ENCODE measurements at regions not wholly inside any gene's neighbourhood (a gene's known extent, or its start where the extent isn't known, plus 50 kb on each side); places are given as distances from the start of the nearest gene placed in this dataset.

GRCh38 chr21:15932726-15933125, 202.9 kb downstream of the USP25 start:
- Histone ChIP-seq H3K9ac (ENCODE audit: low read depth, low read length) (no peak overlapping the region), H3K4me3 (ENCODE audit: low read length) (no peak overlapping the region), H3K27ac (ENCODE audit: low read length) (no peak overlapping the region), H3K9me3 (ENCODE audit: insufficient read depth, low read depth, low read length) (no peaks in the 10 kb centered on the region), H3K36me3 (ENCODE audit: insufficient read depth, low read depth, low read length) (no peaks in the 10 kb centered on the region), H3K4me1 (ENCODE audit: insufficient read depth, low read length) (no peaks in the 10 kb centered on the region), H3K27me3 (ENCODE audit: insufficient read depth, low read length) (no peaks in the 10 kb centered on the region)

- no peaks in the 10 kb centered on the region for H3K36me3 ChIP-seq (ENCODE audit: insufficient read depth, low read depth, low read length)
- no peak overlapping the region for H3K9ac ChIP-seq (ENCODE audit: low read depth, low read length)
- H3K4me1 ChIP-seq (ENCODE audit: insufficient read depth, low read length), result no peaks in the 10 kb centered on the region
- no peak overlapping the region for H3K4me3 ChIP-seq (ENCODE audit: low read length)
- H3K9me3 ChIP-seq (ENCODE audit: insufficient read depth, low read depth, low read length), result no peaks in the 10 kb centered on the region
- no peaks in the 10 kb centered on the region for H3K27me3 ChIP-seq (ENCODE audit: insufficient read depth, low read length)
- H3K27ac ChIP-seq (ENCODE audit: low read length), result no peak overlapping the region
These were observed 205.7 kb downstream of the USP25 start for GRCh38 chr21:15935530-15935929.

- H3K4me3 ChIP-seq (ENCODE audit: low read length), result no peak overlapping the region
- H3K4me1 ChIP-seq (ENCODE audit: insufficient read depth, low read length), result no peaks in the 10 kb centered on the region
- H3K36me3 ChIP-seq (ENCODE audit: insufficient read depth, low read depth, low read length), result no peaks in the 10 kb centered on the region
- H3K9ac ChIP-seq (ENCODE audit: low read depth, low read length), result no peak overlapping the region
- no peaks in the 10 kb centered on the region for H3K27me3 ChIP-seq (ENCODE audit: insufficient read depth, low read length)
- H3K9me3 ChIP-seq (ENCODE audit: insufficient read depth, low read depth, low read length), result no peaks in the 10 kb centered on the region
- H3K27ac ChIP-seq (ENCODE audit: low read length), result no peak overlapping the region
These were observed 213.4 kb downstream of the USP25 start for GRCh38 chr21:15943009-15943666.

- no peaks in the 10 kb centered on the region for H3K27me3 ChIP-seq (ENCODE audit: insufficient read depth, low read length)
- H3K9me3 ChIP-seq (ENCODE audit: insufficient read depth, low read depth, low read length), result no peaks in the 10 kb centered on the region
- no peak overlapping the region for H3K4me3 ChIP-seq (ENCODE audit: low read length)
- H3K4me1 ChIP-seq (ENCODE audit: insufficient read depth, low read length), result no peaks in the 10 kb centered on the region
- H3K9ac ChIP-seq (ENCODE audit: low read depth, low read length), result no peak overlapping the region
- H3K36me3 ChIP-seq (ENCODE audit: insufficient read depth, low read depth, low read length), result no peaks in the 10 kb centered on the region
- no peak overlapping the region for H3K27ac ChIP-seq (ENCODE audit: low read length)
These were observed 217.9 kb downstream of the USP25 start for GRCh38 chr21:15947677-15948076.

- Histone ChIP-seq H3K9ac (ENCODE audit: low read depth, low read length) (no peak overlapping the region), H3K9me3 (ENCODE audit: insufficient read depth, low read depth, low read length) (peaks cover 16% of the 10 kb centered on the region; the same call in 1 of the 2 replicates), H3K27ac (ENCODE audit: low read length) (no peak overlapping the region), H3K4me1 (ENCODE audit: insufficient read depth, low read length) (no peaks in the 10 kb centered on the region), H3K4me3 (ENCODE audit: low read length) (no peak overlapping the region), H3K36me3 (ENCODE audit: insufficient read depth, low read depth, low read length) (no peaks in the 10 kb centered on the region), H3K27me3 (ENCODE audit: insufficient read depth, low read length) (no peaks in the 10 kb centered on the region)
These were observed 223.9 kb downstream of the USP25 start for GRCh38 chr21:15953551-15954116.

- no peaks in the 10 kb centered on the region for H3K36me3 ChIP-seq (ENCODE audit: insufficient read depth, low read depth, low read length)
- no peaks in the 10 kb centered on the region for H3K9me3 ChIP-seq (ENCODE audit: insufficient read depth, low read depth, low read length)
- no peak overlapping the region for H3K27ac ChIP-seq (ENCODE audit: low read length)
- no peaks in the 10 kb centered on the region for H3K27me3 ChIP-seq (ENCODE audit: insufficient read depth, low read length)
- H3K4me1 ChIP-seq (ENCODE audit: insufficient read depth, low read length), result no peaks in the 10 kb centered on the region
- H3K9ac ChIP-seq (ENCODE audit: low read depth, low read length), result no peak overlapping the region
- no peak overlapping the region for H3K4me3 ChIP-seq (ENCODE audit: low read length)
These were observed 234.6 kb downstream of the USP25 start for GRCh38 chr21:15964236-15964855.

- H3K27me3 ChIP-seq (ENCODE audit: insufficient read depth, low read length), result no peaks in the 10 kb centered on the region
- no peaks in the 10 kb centered on the region for H3K9me3 ChIP-seq (ENCODE audit: insufficient read depth, low read depth, low read length)
These were observed 236.4 kb downstream of the USP25 start for GRCh38 chr21:15966231-15966630.

GRCh38 chr21:15966651-15967050, 236.9 kb downstream of the USP25 start:
- Histone ChIP-seq H3K36me3 (ENCODE audit: insufficient read depth, low read depth, low read length) (no peaks in the 10 kb centered on the region), H3K4me3 (ENCODE audit: low read length) (no peak overlapping the region), H3K4me1 (ENCODE audit: insufficient read depth, low read length) (no peaks in the 10 kb centered on the region), H3K9me3 (ENCODE audit: insufficient read depth, low read depth, low read length) (no peaks in the 10 kb centered on the region), H3K27ac (ENCODE audit: low read length) (no peak overlapping the region), H3K27me3 (ENCODE audit: insufficient read depth, low read length) (no peaks in the 10 kb centered on the region), H3K9ac (ENCODE audit: low read depth, low read length) (no peak overlapping the region)

More at GRCh38 chr21:15966231-15966630, 236.4 kb downstream of the USP25 start:
- no peaks in the 10 kb centered on the region for H3K4me1 ChIP-seq (ENCODE audit: insufficient read depth, low read length)
- no peak overlapping the region for H3K9ac ChIP-seq (ENCODE audit: low read depth, low read length)
- no peak overlapping the region for H3K27ac ChIP-seq (ENCODE audit: low read length)
- no peaks in the 10 kb centered on the region for H3K36me3 ChIP-seq (ENCODE audit: insufficient read depth, low read depth, low read length)
- no peak overlapping the region for H3K4me3 ChIP-seq (ENCODE audit: low read length)

- Histone ChIP-seq H3K9me3 (ENCODE audit: insufficient read depth, low read depth, low read length) (no peaks in the 10 kb centered on the region), H3K9ac (ENCODE audit: low read depth, low read length) (no peak overlapping the region), H3K4me3 (ENCODE audit: low read length) (no peak overlapping the region), H3K4me1 (ENCODE audit: insufficient read depth, low read length) (no peaks in the 10 kb centered on the region), H3K27me3 (ENCODE audit: insufficient read depth, low read length) (no peaks in the 10 kb centered on the region), H3K36me3 (ENCODE audit: insufficient read depth, low read depth, low read length) (no peaks in the 10 kb centered on the region), H3K27ac (ENCODE audit: low read length) (no peak overlapping the region)
These were observed 237.9 kb downstream of the USP25 start for GRCh38 chr21:15967661-15968060.

GRCh38 chr21:15968776-15969310, 239.1 kb downstream of the USP25 start:
- H3K9ac ChIP-seq (ENCODE audit: low read depth, low read length), result no peak overlapping the region
- H3K36me3 ChIP-seq (ENCODE audit: insufficient read depth, low read depth, low read length), result no peaks in the 10 kb centered on the region
- no peaks in the 10 kb centered on the region for H3K4me1 ChIP-seq (ENCODE audit: insufficient read depth, low read length)
- no peak overlapping the region for H3K4me3 ChIP-seq (ENCODE audit: low read length)
- no peaks in the 10 kb centered on the region for H3K9me3 ChIP-seq (ENCODE audit: insufficient read depth, low read depth, low read length)
- H3K27ac ChIP-seq (ENCODE audit: low read length), result no peak overlapping the region
- no peaks in the 10 kb centered on the region for H3K27me3 ChIP-seq (ENCODE audit: insufficient read depth, low read length)

- Histone ChIP-seq H3K4me1 (ENCODE audit: insufficient read depth, low read length) (no peaks in the 10 kb centered on the region), H3K27ac (ENCODE audit: low read length) (no peak overlapping the region), H3K4me3 (ENCODE audit: low read length) (no peak overlapping the region), H3K27me3 (ENCODE audit: insufficient read depth, low read length) (no peaks in the 10 kb centered on the region), H3K36me3 (ENCODE audit: insufficient read depth, low read depth, low read length) (no peaks in the 10 kb centered on the region), H3K9me3 (ENCODE audit: insufficient read depth, low read depth, low read length) (no peaks in the 10 kb centered on the region), H3K9ac (ENCODE audit: low read depth, low read length) (no peak overlapping the region)
These were observed 247.0 kb downstream of the USP25 start for GRCh38 chr21:15976807-15977206.

GRCh38 chr21:15978215-15978738, 248.5 kb downstream of the USP25 start:
- Histone ChIP-seq H3K9ac (ENCODE audit: low read depth, low read length) (no peak overlapping the region), H3K27me3 (ENCODE audit: insufficient read depth, low read length) (no peaks in the 10 kb centered on the region), H3K4me3 (ENCODE audit: low read length) (no peak overlapping the region), H3K27ac (ENCODE audit: low read length) (no peak overlapping the region), H3K4me1 (ENCODE audit: insufficient read depth, low read length) (no peaks in the 10 kb centered on the region), H3K36me3 (ENCODE audit: insufficient read depth, low read depth, low read length) (no peaks in the 10 kb centered on the region), H3K9me3 (ENCODE audit: insufficient read depth, low read depth, low read length) (no peaks in the 10 kb centered on the region)
